K562 (cell line): ENCODE measurements at regions not wholly inside any gene's neighbourhood (a gene's known extent, or its start where the extent isn't known, plus 50 kb on each side); places are given as distances from the start of the nearest gene placed in this dataset.

Experiments used
- CSDE1 ChIP-seq, 2 experiments: fragments of 450-650 bp; IDR thresholded peaks; 2 replicates each; pipeline ENCODE4 v1.6.1; 2016; ENCODE audit warnings: mild to moderate bottlenecking in 1 of 2
- EZH2 ChIP-seq: IDR thresholded peaks from 2 replicates; pipeline ENCODE4 v1.6.1; 2012; ENCODE audit warnings: low read depth, mild to moderate bottlenecking, inconsistent platforms, low read length, borderline replicate concordance
- TF ChIP-seq, protein P1 (sequence below), 3 experiments: IDR thresholded peaks in 2 of 3; conservative IDR thresholded peaks in 1 of 3; 2 replicates each; pipeline ENCODE4 v1.5.1; 2011 to 2012; ENCODE audit warnings: low read length in 3 of 3, mild to moderate bottlenecking in 3 of 3, control low read depth in 2 of 3, improper control_type of control experiment in 1 of 3, inconsistent platforms in 1 of 3, low read depth in 1 of 3, mixed read lengths in 1 of 3, moderate library complexity in 1 of 3; ENCODE audit not compliant: insufficient read depth in 2 of 3

DNA sequence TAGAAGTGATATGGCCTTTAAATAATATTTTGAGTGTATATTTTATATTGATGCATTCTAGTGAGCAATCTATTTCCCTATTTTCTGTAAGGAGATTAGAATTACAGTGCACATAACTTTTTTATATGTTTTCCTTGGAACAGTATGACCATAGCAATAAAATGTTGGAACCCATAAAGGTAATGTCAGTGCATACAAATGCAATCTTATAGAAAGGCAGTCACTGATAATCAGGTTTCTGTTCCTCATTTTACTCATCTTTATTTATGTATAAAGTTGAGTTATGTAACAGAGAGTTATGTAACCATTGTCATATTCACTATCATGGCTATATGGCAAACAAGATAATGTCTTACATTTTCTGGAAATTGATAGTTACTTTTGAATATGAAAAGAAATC, 179.9 kb upstream of the NETO1 start:
- TF ChIP-seq EZH2 (no peak), CSDE1 (IDR thresholded peaks at IDR 0.05) (no peak)
- TF ChIP-seq, protein P1, sequence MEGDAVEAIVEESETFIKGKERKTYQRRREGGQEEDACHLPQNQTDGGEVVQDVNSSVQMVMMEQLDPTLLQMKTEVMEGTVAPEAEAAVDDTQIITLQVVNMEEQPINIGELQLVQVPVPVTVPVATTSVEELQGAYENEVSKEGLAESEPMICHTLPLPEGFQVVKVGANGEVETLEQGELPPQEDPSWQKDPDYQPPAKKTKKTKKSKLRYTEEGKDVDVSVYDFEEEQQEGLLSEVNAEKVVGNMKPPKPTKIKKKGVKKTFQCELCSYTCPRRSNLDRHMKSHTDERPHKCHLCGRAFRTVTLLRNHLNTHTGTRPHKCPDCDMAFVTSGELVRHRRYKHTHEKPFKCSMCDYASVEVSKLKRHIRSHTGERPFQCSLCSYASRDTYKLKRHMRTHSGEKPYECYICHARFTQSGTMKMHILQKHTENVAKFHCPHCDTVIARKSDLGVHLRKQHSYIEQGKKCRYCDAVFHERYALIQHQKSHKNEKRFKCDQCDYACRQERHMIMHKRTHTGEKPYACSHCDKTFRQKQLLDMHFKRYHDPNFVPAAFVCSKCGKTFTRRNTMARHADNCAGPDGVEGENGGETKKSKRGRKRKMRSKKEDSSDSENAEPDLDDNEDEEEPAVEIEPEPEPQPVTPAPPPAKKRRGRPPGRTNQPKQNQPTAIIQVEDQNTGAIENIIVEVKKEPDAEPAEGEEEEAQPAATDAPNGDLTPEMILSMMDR (IDR thresholded peaks at IDR 0.05 in 2 of 3, conservative IDR thresholded peaks at IDR 0.05 in 1 of 3; ENCODE audit: insufficient read depth in 2 of 3, low read depth in 1 of 3, low read length in 3 of 3): no peak
